Lower lobe of right lung (tissue), 2 donors: ENCODE measurements at regions not wholly inside any gene's neighbourhood (a gene's known extent, or its start where the extent isn't known, plus 50 kb on each side); places are given as distances from the start of the nearest gene placed in this dataset.

Experiments used
- ATAC-seq, 2 donors: fragments of 200-7000 bp; cut with Tn5 transposase; one replicate each; pipeline ENCODE4 v1.9.1; 2020 to 2022; ENCODE audit warnings: mild to moderate bottlenecking in 2 of 2, moderate library complexity in 2 of 2
- DNase-seq: peaks from one replicate; pipeline ENCODE4 v3.0.0-alpha.2; 2020
- H3K27ac ChIP-seq: fragments of 200-600 bp; one replicate; pipeline ENCODE4 v1.8.0; 2022
- H3K27me3 ChIP-seq: fragments of 200-600 bp; one replicate; pipeline ENCODE4 v1.8.0; 2022; ENCODE audit warnings: low read depth
- H3K36me3 ChIP-seq: fragments of 200-600 bp; one replicate; pipeline ENCODE4 v1.8.0; 2022; ENCODE audit warnings: mild to moderate bottlenecking
- H3K4me1 ChIP-seq: fragments of 200-600 bp; one replicate; pipeline ENCODE4 v1.8.0; 2022
- H3K4me3 ChIP-seq: fragments of 200-600 bp; one replicate; pipeline ENCODE4 v1.8.0; 2022; ENCODE audit warnings: mild to moderate bottlenecking
- H3K9me3 ChIP-seq: fragments of 200-600 bp; one replicate; pipeline ENCODE4 v1.8.0; 2022
- intact Hi-C: fragments of 100-400 bp; cut with DNase I; formaldehyde crosslinking; loops from one replicate; pipeline ENCODE4 v1.11.0; 2022
- TF ChIP-seq, protein P1 (sequence below): fragments of 200-600 bp; IDR thresholded peaks from one replicate; pipeline ENCODE4 v1.8.0; 2022; ENCODE audit warnings: antibody characterized with exemption, mild to moderate bottlenecking
- donor health status: DM: no; HTN: yes; CAD: no; lungs with severe emphysema.

- Histone ChIP-seq H3K9me3 (no peaks in the 10 kb centered on the region), H3K27me3 (no peaks in the 10 kb centered on the region), H3K36me3 (no peaks in the 10 kb centered on the region), H3K4me1 (no peaks in the 10 kb centered on the region), H3K27ac (no peak overlapping the region), H3K4me3 (no peak overlapping the region)
- TF ChIP-seq, protein P1, sequence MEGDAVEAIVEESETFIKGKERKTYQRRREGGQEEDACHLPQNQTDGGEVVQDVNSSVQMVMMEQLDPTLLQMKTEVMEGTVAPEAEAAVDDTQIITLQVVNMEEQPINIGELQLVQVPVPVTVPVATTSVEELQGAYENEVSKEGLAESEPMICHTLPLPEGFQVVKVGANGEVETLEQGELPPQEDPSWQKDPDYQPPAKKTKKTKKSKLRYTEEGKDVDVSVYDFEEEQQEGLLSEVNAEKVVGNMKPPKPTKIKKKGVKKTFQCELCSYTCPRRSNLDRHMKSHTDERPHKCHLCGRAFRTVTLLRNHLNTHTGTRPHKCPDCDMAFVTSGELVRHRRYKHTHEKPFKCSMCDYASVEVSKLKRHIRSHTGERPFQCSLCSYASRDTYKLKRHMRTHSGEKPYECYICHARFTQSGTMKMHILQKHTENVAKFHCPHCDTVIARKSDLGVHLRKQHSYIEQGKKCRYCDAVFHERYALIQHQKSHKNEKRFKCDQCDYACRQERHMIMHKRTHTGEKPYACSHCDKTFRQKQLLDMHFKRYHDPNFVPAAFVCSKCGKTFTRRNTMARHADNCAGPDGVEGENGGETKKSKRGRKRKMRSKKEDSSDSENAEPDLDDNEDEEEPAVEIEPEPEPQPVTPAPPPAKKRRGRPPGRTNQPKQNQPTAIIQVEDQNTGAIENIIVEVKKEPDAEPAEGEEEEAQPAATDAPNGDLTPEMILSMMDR: no peak
- DNase-seq (no peak), ATAC-seq (no peak)
- intact Hi-C loops: no loop called here
Measured at GRCh38 chr11:92790926-92791616, 178.4 kb upstream of the MTNR1B start.

- Histone ChIP-seq H3K27ac (no peak overlapping the region), H3K27me3 (no peaks in the 10 kb centered on the region), H3K4me3 (no peak overlapping the region), H3K4me1 (no peaks in the 10 kb centered on the region), H3K36me3 (no peaks in the 10 kb centered on the region), H3K9me3 (no peaks in the 10 kb centered on the region)
- intact Hi-C loops: no loop called here
- TF ChIP-seq, protein P1: no peak
- DNase-seq: no peak
- ATAC-seq: no peak
Measured at GRCh38 chr11:92791886-92792285, 177.6 kb upstream of the MTNR1B start.

GRCh38 chr11:92793189-92793588, 176.3 kb upstream of the MTNR1B start:
- Histone ChIP-seq H3K27me3 (no peaks in the 10 kb centered on the region), H3K9me3 (no peaks in the 10 kb centered on the region), H3K27ac (no peak overlapping the region), H3K4me1 (no peaks in the 10 kb centered on the region), H3K36me3 (no peaks in the 10 kb centered on the region), H3K4me3 (no peak overlapping the region)
- no peak for DNase-seq
- intact Hi-C loops: no loop called here
- no peak for ATAC-seq
- TF ChIP-seq, protein P1: no peak

GRCh38 chr11:92794783-92795182, 174.7 kb upstream of the MTNR1B start:
- no peak overlapping the region for H3K27ac ChIP-seq
- H3K4me1 ChIP-seq: no peaks in the 10 kb centered on the region
- no peaks in the 10 kb centered on the region for H3K9me3 ChIP-seq
- intact Hi-C loops: no loop called here
- TF ChIP-seq, protein P1: no peak
- DNase-seq: no peak
- H3K27me3 ChIP-seq: no peaks in the 10 kb centered on the region
- ATAC-seq: no peak
- H3K36me3 ChIP-seq: no peaks in the 10 kb centered on the region
- H3K4me3 ChIP-seq: no peak overlapping the region

DNA sequence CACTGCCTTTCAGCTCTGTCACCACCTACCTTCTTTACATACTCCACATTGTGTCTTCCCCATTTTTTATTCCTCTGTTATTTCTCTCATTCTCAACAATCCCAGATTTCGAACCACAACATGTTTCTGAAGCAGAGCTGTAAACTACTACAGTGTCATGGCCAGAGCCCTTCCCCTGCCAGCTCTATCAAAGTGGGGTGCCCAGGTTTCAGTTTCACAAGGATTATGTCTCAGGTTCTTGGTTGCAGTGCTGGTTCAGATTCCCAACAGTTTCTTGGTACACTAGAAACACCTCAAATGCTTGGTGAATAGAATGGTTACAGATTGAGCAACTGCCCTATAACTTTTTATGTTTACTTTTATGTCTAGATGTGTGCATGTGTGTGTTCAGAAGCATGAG, 172.7 kb upstream of the MTNR1B start:
- H3K4me3 ChIP-seq: no peak overlapping the region
- DNase-seq (no peak), ATAC-seq (no peak)
- H3K4me1 ChIP-seq: no peaks in the 10 kb centered on the region
- TF ChIP-seq, protein P1: no peak
- H3K27me3 ChIP-seq: no peaks in the 10 kb centered on the region
- H3K27ac ChIP-seq: no peak overlapping the region
- intact Hi-C loops: no loop called here
- H3K36me3 ChIP-seq: no peaks in the 10 kb centered on the region
- H3K9me3 ChIP-seq: no peaks in the 10 kb centered on the region
